K562 (cell line): ENCODE measurements at regions not wholly inside any gene's neighbourhood (a gene's known extent, or its start where the extent isn't known, plus 50 kb on each side); places are given as distances from the start of the nearest gene placed in this dataset.

Experiments
- ATAC-seq: fragments of 200-7000 bp; cut with Tn5 transposase; 3 replicates; pipeline ENCODE4 v1.9.1; 2020; ENCODE audit warnings: moderate library complexity
- BruUV-seq: library from RNA; stranded (reverse); fragments of 400-500 nt; replicated peaks from 2 replicates; lab custom pipeline; 2021; lab: Mats Ljungman, UMichigan
- CTCF ChIA-PET: fragments of 300-600 bp; formaldehyde crosslinking; extraction: SDS; loops from one replicate; lab custom pipeline; 2021; ENCODE audit warnings: low intra/inter-chr PET ratio; lab: Yijun Ruan, JAX
- POLR2A ChIA-PET: fragments of 300-600, 350-650 bp; sonication (Branson Sonifier 250); formaldehyde crosslinking; extraction: SDS; loops from one replicate; lab custom pipeline; 2021; ENCODE audit warnings: antibody characterized with exemption, inconsistent platforms; lab: Yijun Ruan, JAX
- DNase-seq, 4 experiments: peaks; one replicate each; pipeline versions ENCODE4 v3.0.0 to v3.0.0-alpha.2; 2011 to 2018; ENCODE audit warnings: low spot score in 3 of 4, mixed read lengths in 3 of 4; ENCODE audit errors: extremely low read depth in 1 of 4
- FAIRE-seq: peaks from 2 replicates; lab custom pipeline; 2011; peaks lifted over from hg19 to GRCh38; lab: Jason Lieb, UNC
- H2AFZ ChIP-seq: 2 replicates; pipeline ENCODE4 v1.6.0; 2011; ENCODE audit warnings: low read depth, low read length, control low read depth, inconsistent platforms
- H3K27ac ChIP-seq: fragments of 200-600 bp; 3 replicates; pipeline ENCODE4 v1.8.0; 2011; ENCODE audit warnings: low read depth, mild to moderate bottlenecking, control low read depth, inconsistent platforms, low read length, moderate library complexity, mixed read lengths; ENCODE audit errors: extremely low read depth
- H3K27me3 ChIP-seq, 2 experiments: fragments of 300-600 bp in 1 of 2; 2 replicates in 1 of 2; 3 replicates in 1 of 2; pipeline versions ENCODE4 v1.6.0 to v1.8.0; 2011; ENCODE audit warnings: inconsistent platforms in 2 of 2, low read length in 2 of 2, mild to moderate bottlenecking in 1 of 2, mixed read lengths in 1 of 2, moderate library complexity in 1 of 2; ENCODE audit not compliant: control insufficient read depth in 2 of 2, insufficient read depth in 2 of 2
- H3K36me3 ChIP-seq: fragments of 300-600 bp; 3 replicates; pipeline ENCODE4 v1.8.0; 2011; ENCODE audit warnings: mild to moderate bottlenecking, low read length, inconsistent platforms; ENCODE audit not compliant: control insufficient read depth, insufficient read depth
- H3K4me1 ChIP-seq, 2 experiments: fragments of 200-600 bp in 1 of 2; replicated peaks in 1 of 2; 2 replicates in 1 of 2; 3 replicates in 1 of 2; pipeline versions ENCODE4 v1.5.1 to v1.8.0; 2011; ENCODE audit warnings: inconsistent platforms in 2 of 2, low read length in 2 of 2, mild to moderate bottlenecking in 1 of 2, mixed read lengths in 1 of 2, moderate library complexity in 1 of 2; ENCODE audit not compliant: control insufficient read depth in 2 of 2, insufficient read depth in 2 of 2
- H3K4me2 ChIP-seq: 2 replicates; pipeline ENCODE4 v1.6.1; 2011; ENCODE audit warnings: low read length, control low read depth, inconsistent platforms, mixed read lengths; ENCODE audit not compliant: insufficient read depth
- H3K4me3 ChIP-seq: fragments of 200-600 bp; sonication (generic), shearing (Covaris generic); 2 replicates; pipeline ENCODE4 v1.5.1; 2016; ENCODE audit warnings: control low read depth, inconsistent platforms
- H3K79me2 ChIP-seq: fragments of 200-600 bp; 3 replicates; pipeline ENCODE4 v1.8.0; 2011; ENCODE audit warnings: low read length, inconsistent platforms; ENCODE audit not compliant: control insufficient read depth, insufficient read depth
- H3K9ac ChIP-seq, 2 experiments: 2 replicates each; pipeline versions ENCODE4 v1.6.0 to v1.6.1; 2011; ENCODE audit warnings: low read depth in 2 of 2, low read length in 2 of 2, control low read depth in 1 of 2, inconsistent platforms in 1 of 2, mild to moderate bottlenecking in 1 of 2, mixed read lengths in 1 of 2; ENCODE audit not compliant: insufficient read depth in 1 of 2
- H3K9me1 ChIP-seq: one replicate; pipeline ENCODE4 v1.6.0; 2011; ENCODE audit warnings: inconsistent platforms, mild to moderate bottlenecking, low read length, moderate library complexity; ENCODE audit not compliant: control insufficient read depth, insufficient read depth
- H3K9me3 ChIP-seq: replicated peaks from 2 replicates; pipeline ENCODE4 v1.5.1; 2011; ENCODE audit warnings: low read depth, low read length, inconsistent platforms; ENCODE audit not compliant: control insufficient read depth, insufficient read depth
- H4K20me1 ChIP-seq: replicated peaks from 2 replicates; pipeline ENCODE4 v1.6.1; 2011; ENCODE audit warnings: low read length, inconsistent platforms, mixed read lengths; ENCODE audit not compliant: control insufficient read depth, insufficient read depth
- BRF2 ChIP-seq: IDR thresholded peaks from 3 replicates; pipeline ENCODE4 v1.6.1; 2011; ENCODE audit warnings: borderline replicate concordance, mild to moderate bottlenecking; ENCODE audit not compliant: insufficient read length, insufficient read depth
- CREB1 ChIP-seq, 2 experiments: sonication (generic) in 1 of 2; formaldehyde crosslinking in 1 of 2; IDR thresholded peaks; 2 replicates each; pipeline versions ENCODE4 v1.6.1 to v1.8.0; 2012 to 2022; ENCODE audit warnings: inconsistent platforms in 1 of 2, mild to moderate bottlenecking in 1 of 2, missing genetic modification reagents in 1 of 2, moderate library complexity in 1 of 2
- FOXJ3 ChIP-seq: sonication (generic); formaldehyde crosslinking; IDR thresholded peaks from 2 replicates; pipeline ENCODE4 v1.4.0; 2020; ENCODE audit warnings: mild to moderate bottlenecking, missing genetic modification reagents
- FOXK2 ChIP-seq, 2 experiments: fragments of 450-650 bp; IDR thresholded peaks in 1 of 2; conservative IDR thresholded peaks in 1 of 2; 2 replicates each; pipeline ENCODE4 v1.6.1; 2016; ENCODE audit warnings: low read depth in 2 of 2, mild to moderate bottlenecking in 1 of 2
- MCM2 ChIP-seq: fragments of 450-650 bp; IDR thresholded peaks from 2 replicates; pipeline ENCODE4 v1.6.1; 2017; ENCODE audit warnings: low read depth, mild to moderate bottlenecking
- NFRKB ChIP-seq: fragments of 450-650 bp; IDR thresholded peaks from 2 replicates; pipeline ENCODE4 v1.6.1; 2016; ENCODE audit warnings: low read depth
- SNRNP70 ChIP-seq: fragments of 200-400 bp; formaldehyde crosslinking; optimal IDR thresholded peaks from 2 replicates; pipeline ENCODE3; 2017; ENCODE audit warnings: low read depth, low read length
- in situ Hi-C: fragments of 300-500 bp; cut with MboI; formaldehyde crosslinking; loops from 4 replicates; pipeline ENCODE4 v1.15.0; 2018; ENCODE audit warnings: inconsistent platforms, mixed read lengths
- intact Hi-C: fragments of 100-400 bp; cut with micrococcal nuclease; formaldehyde crosslinking; loops from 2 replicates; pipeline ENCODE4 v1.14.2; 2022

GRCh38 chr4:66647476-66647875 lies 897.8 kb downstream of the CENPC start:
- no peaks in the 10 kb centered on the region for H4K20me1 ChIP-seq
- 0 out of 2 replicates have a peak, but pooled peaks cover 2% of the 10 kb centered on the region for H3K9me3 ChIP-seq
- no TSS peak for BruUV-seq
- no peak overlapping the region for H3K27ac ChIP-seq
- intact Hi-C loops = no loop called here
- H3K9ac ChIP-seq = no peak overlapping the region
- FAIRE-seq = no peak
- ATAC-seq = no peak
- no peak overlapping the region for H3K4me3 ChIP-seq
- no peaks in the 10 kb centered on the region for H3K36me3 ChIP-seq
- H3K4me2 ChIP-seq = no peak overlapping the region
- TF ChIP-seq BRF2 = no peak
- TF ChIP-seq MCM2 = no peak
- TF ChIP-seq FOXJ3 (CRISPR knock-in tag) = no peak
- TF ChIP-seq FOXK2 (conservative IDR thresholded peaks at IDR 0.05 in 1 of 2, IDR thresholded peaks at IDR 0.05 in 1 of 2; ENCODE audit: low read depth in 2 of 2) = no peak
- no peak for TF ChIP-seq CREB1 (IDR thresholded peaks at IDR 0.05)
- TF ChIP-seq CREB1 (CRISPR knock-in tag; IDR thresholded peaks at IDR 0.05) = no peak
- no peak for TF ChIP-seq SNRNP70
- TF ChIP-seq NFRKB = no peak
- TF ChIP-seq, all 486 proteins: peak for 0
- no peak overlapping the region for H2AFZ ChIP-seq
- H3K9me1 ChIP-seq = no peaks in the 10 kb centered on the region
- H3K27me3 ChIP-seq = no peaks in the 10 kb centered on the region
- CTCF ChIA-PET = no interaction called here
- POLR2A ChIA-PET = interaction anchor here (1.4 kb wide), 1 partner anchor 9 kb away, joined by 3 read pairs; no protein-coding TSS in a partner anchor
- DNase-seq = no peak
- H3K4me1 ChIP-seq = no peaks in the 10 kb centered on the region
- H3K79me2 ChIP-seq = no peaks in the 10 kb centered on the region
- in situ Hi-C loops = no loop called here
